Colonic mucosa (tissue), 4 donors: ENCODE measurements at regions not wholly inside any gene's neighbourhood (a gene's known extent, or its start where the extent isn't known, plus 50 kb on each side); places are given as distances from the start of the nearest gene placed in this dataset.

Source experiments
- DNase-seq: peaks from one replicate; pipeline ENCODE4 v3.0.0-alpha.2; 2020
- H3K27ac ChIP-seq: fragments of 200-600 bp; one replicate; pipeline ENCODE4 v1.8.0; 2021
- H3K27me3 ChIP-seq: fragments of 200-600 bp; one replicate; pipeline ENCODE4 v1.8.0; 2021
- H3K36me3 ChIP-seq: fragments of 200-600 bp; one replicate; pipeline ENCODE4 v1.8.0; 2021
- H3K4me1 ChIP-seq: fragments of 200-600 bp; one replicate; pipeline ENCODE4 v1.8.0; 2021; ENCODE audit warnings: mild to moderate bottlenecking
- H3K4me3 ChIP-seq: fragments of 200-600 bp; one replicate; pipeline ENCODE4 v1.8.0; 2021
- H3K9ac ChIP-seq, 2 donors: one replicate each; pipeline ENCODE4 v1.7.0; 2013; ENCODE audit warnings: control low read depth in 2 of 2, low read depth in 2 of 2, low read length in 2 of 2
- H3K9me3 ChIP-seq: fragments of 200-600 bp; one replicate; pipeline ENCODE4 v1.8.0; 2021
- CTCF ChIP-seq: fragments of 200-600 bp; IDR thresholded peaks from one replicate; pipeline ENCODE4 v1.8.0; 2022; ENCODE audit warnings: antibody characterized with exemption, mild to moderate bottlenecking
- intact Hi-C: fragments of 100-400 bp; cut with DNase I; formaldehyde crosslinking; loops from one replicate; pipeline ENCODE4 v1.14.1; 2022
- donor health status: healthy.
- donor health status: DM: no; HTN: no; CAD: no.
- donor health status: DM: no; HTN: no; CAD: no.

GRCh38 chr20:39094391-39094790 is 132.2 kb downstream of the DHX35 start:
- no peak for DNase-seq
- H3K4me3 ChIP-seq = no peak overlapping the region
- H3K9me3 ChIP-seq = no peaks in the 10 kb centered on the region
- H3K36me3 ChIP-seq = no peaks in the 10 kb centered on the region
- TF ChIP-seq CTCF = no peak
- no peaks in the 10 kb centered on the region for H3K4me1 ChIP-seq
- intact Hi-C loops = no loop called here
- H3K27me3 ChIP-seq = no peaks in the 10 kb centered on the region
- no peak overlapping the region for H3K9ac ChIP-seq
- H3K27ac ChIP-seq = no peak overlapping the region

DNA sequence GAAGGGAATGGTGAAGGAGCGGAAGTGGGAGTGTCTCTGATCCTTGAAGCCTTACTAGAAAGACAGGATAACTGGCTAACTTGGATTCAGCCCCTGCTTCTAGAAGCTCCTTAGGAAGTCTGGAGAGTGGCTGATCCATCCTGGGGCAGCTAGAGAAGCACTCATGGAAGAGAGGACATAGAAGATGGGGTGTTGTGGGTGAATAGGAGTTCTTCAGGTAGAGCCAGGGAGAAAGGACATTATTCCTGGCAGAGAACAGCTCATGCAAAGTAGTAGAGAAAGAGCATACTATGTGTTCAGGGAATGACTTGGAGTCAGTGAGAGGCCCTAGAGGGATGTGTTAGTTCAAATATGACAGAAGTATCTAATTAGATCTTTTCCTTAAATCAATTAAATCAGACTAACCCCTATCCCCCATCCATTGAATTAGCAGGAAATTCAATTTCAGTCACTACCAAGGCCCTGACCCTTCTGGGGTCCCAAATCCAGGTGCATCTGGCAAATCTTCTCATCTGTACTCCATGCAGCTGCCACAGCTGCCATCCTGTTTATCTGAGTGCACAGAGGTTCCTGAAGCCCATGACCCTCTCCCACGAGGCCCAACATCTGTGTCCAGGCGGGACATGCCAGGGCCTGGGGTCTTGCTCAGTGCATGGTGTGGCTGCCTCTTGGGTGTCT is 130.7 kb downstream of the DHX35 start:
- H3K9ac ChIP-seq = no peak overlapping the region
- TF ChIP-seq CTCF = no peak
- H3K27ac ChIP-seq = no peak overlapping the region
- H3K4me3 ChIP-seq = no peak overlapping the region
- H3K27me3 ChIP-seq = no peaks in the 10 kb centered on the region
- H3K4me1 ChIP-seq = no peaks in the 10 kb centered on the region
- no peak for DNase-seq
- H3K36me3 ChIP-seq = no peaks in the 10 kb centered on the region
- intact Hi-C loops = no loop called here
- no peaks in the 10 kb centered on the region for H3K9me3 ChIP-seq

DNA sequence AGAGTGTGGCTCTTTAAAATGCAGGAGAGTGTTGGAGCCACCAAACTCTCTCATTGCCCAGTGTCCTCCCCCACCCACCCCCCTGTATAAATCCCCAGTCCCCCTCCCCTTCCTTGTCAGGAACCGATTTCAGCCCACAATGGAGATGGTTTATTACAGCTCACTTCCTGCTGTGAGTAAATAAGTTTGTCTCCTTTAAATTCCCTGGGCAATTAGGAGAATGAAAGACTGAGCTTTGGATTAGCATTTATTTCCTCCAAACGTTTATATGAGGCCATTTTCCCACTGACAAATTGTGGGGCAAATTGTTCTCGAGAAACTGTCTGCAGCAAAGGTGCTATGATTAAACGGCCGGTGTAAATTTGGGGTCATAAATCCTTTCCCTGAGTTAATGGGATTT is 128.8 kb downstream of the DHX35 start:
- intact Hi-C loops = no loop called here
- H3K27me3 ChIP-seq = no peaks in the 10 kb centered on the region
- H3K9ac ChIP-seq = no peak overlapping the region
- no peak for DNase-seq
- TF ChIP-seq CTCF = no peak
- no peak overlapping the region for H3K4me3 ChIP-seq
- H3K4me1 ChIP-seq = no peaks in the 10 kb centered on the region
- no peaks in the 10 kb centered on the region for H3K9me3 ChIP-seq
- H3K36me3 ChIP-seq = no peaks in the 10 kb centered on the region
- H3K27ac ChIP-seq = no peak overlapping the region

GRCh38 chr20:39089797-39090196 is 127.7 kb downstream of the DHX35 start:
- H3K9ac ChIP-seq = no peak overlapping the region
- no peaks in the 10 kb centered on the region for H3K36me3 ChIP-seq
- H3K4me1 ChIP-seq = no peaks in the 10 kb centered on the region
- no peaks in the 10 kb centered on the region for H3K9me3 ChIP-seq
- intact Hi-C loops = no loop called here
- H3K4me3 ChIP-seq = no peak overlapping the region
- no peak overlapping the region for H3K27ac ChIP-seq
- DNase-seq = no peak
- H3K27me3 ChIP-seq = no peaks in the 10 kb centered on the region
- TF ChIP-seq CTCF = no peak
